Erythroblast (primary cell): ENCODE measurements at regions not wholly inside any gene's neighbourhood (a gene's known extent, or its start where the extent isn't known, plus 50 kb on each side); places are given as distances from the start of the nearest gene placed in this dataset.
"Not testable (repeated sequence)": the region's sequence is repeated elsewhere in the genome, so short reads cannot be mapped to it uniquely, and the experiment has no call there.

Source experiments
- DNase-seq, 2 experiments: peaks; one replicate each; lab custom pipeline; 2025; lab: John Stamatoyannopoulos, UW
- GATA1 ChIP-seq: IDR thresholded peaks from 2 replicates; pipeline ENCODE4 v1.6.1; 2011; ENCODE audit warnings: low read depth, mild to moderate bottlenecking, control low read depth, low read length, moderate library complexity
- POLR2A ChIP-seq: IDR thresholded peaks from 2 replicates; pipeline ENCODE4 v1.6.1; 2011; ENCODE audit warnings: mild to moderate bottlenecking, low read length

GRCh38 chr15:92780843-92781242 is 119.3 kb upstream of the CHD2 start:
- TF ChIP-seq GATA1 (no peak), POLR2A (no peak)
- DNase-seq: no peak

GRCh38 chr15:92781925-92782453 is 118.1 kb upstream of the CHD2 start:
- no peak for TF ChIP-seq POLR2A
- TF ChIP-seq GATA1: no peak
- no peak for DNase-seq

GRCh38 chr15:92787116-92787515 is 113.0 kb upstream of the CHD2 start:
- no peak for DNase-seq
- TF ChIP-seq POLR2A (no peak), GATA1 (no peak)

- DNase-seq: no peak
- TF ChIP-seq GATA1 (no peak), POLR2A (no peak)
These were observed 111.9 kb upstream of the CHD2 start for GRCh38 chr15:92788196-92788595.

GRCh38 chr15:92788793-92789192 is 111.3 kb upstream of the CHD2 start:
- not testable (repeated sequence) for DNase-seq

GRCh38 chr15:92796161-92796611 is 103.9 kb upstream of the CHD2 start:
- DNase-seq: no peak
- no peak for TF ChIP-seq GATA1
- no peak for TF ChIP-seq POLR2A

GRCh38 chr15:92797168-92798052 is 102.7 kb upstream of the CHD2 start:
- TF ChIP-seq POLR2A (no peak), GATA1 (no peak)
- DNase-seq: peak; percentile 78 to 90

- no peak for TF ChIP-seq GATA1
- no peak for TF ChIP-seq POLR2A
- no peak for DNase-seq
These were observed 100.1 kb upstream of the CHD2 start for GRCh38 chr15:92800013-92800412.

GRCh38 chr15:92800416-92801055 is 99.6 kb upstream of the CHD2 start:
- DNase-seq: not testable (repeated sequence)

- not testable (repeated sequence) for DNase-seq
These were observed 98.9 kb upstream of the CHD2 start for GRCh38 chr15:92801056-92801773.

- TF ChIP-seq GATA1 (no peak), POLR2A (peak; percentile 41)
- peak; percentile 66 to 74 for DNase-seq
These were observed 98.2 kb upstream of the CHD2 start for GRCh38 chr15:92801774-92802464.

- no peak for TF ChIP-seq POLR2A
- DNase-seq: no peak
These were observed 96.6 kb upstream of the CHD2 start for GRCh38 chr15:92803536-92803851.

- DNase-seq: peak; percentile 81 to 91
- TF ChIP-seq POLR2A (peak; percentile 26), GATA1 (no peak)
These were observed 96.1 kb upstream of the CHD2 start for GRCh38 chr15:92803852-92804609.

GRCh38 chr15:92804610-92804936 is 95.6 kb upstream of the CHD2 start:
- not testable (repeated sequence) for DNase-seq
